ENCODE measurements at regions not wholly inside any gene's neighbourhood (a gene's known extent, or its start where the extent isn't known, plus 50 kb on each side); places are given as distances from the start of the nearest gene placed in this dataset.

DNA sequence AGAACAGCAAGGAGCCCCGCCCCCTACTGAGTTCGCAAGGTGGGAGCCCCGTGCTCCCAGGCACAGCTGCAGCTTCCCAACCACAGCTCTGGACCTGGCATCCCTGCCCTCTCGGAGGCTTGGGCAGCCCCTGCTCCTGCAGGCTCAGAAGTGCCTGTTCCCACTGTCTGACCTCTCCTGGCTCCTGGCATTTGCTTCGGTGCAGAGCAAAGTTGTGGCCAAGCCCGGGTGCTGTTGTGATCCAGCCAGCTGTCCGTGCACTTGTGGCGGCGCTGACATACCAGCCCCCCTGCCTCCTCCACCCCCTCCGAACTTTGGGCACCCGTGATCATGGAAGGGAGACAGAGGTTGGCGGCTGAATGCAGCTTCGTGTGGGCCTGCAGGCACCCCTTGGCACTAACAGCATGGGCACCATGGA is 1386.8 kb downstream of the PCDH9 start:
- H3K27me3 Mint-ChIP-seq = no peaks in the 10 kb centered on the region
- TF ChIP-seq, protein P1, sequence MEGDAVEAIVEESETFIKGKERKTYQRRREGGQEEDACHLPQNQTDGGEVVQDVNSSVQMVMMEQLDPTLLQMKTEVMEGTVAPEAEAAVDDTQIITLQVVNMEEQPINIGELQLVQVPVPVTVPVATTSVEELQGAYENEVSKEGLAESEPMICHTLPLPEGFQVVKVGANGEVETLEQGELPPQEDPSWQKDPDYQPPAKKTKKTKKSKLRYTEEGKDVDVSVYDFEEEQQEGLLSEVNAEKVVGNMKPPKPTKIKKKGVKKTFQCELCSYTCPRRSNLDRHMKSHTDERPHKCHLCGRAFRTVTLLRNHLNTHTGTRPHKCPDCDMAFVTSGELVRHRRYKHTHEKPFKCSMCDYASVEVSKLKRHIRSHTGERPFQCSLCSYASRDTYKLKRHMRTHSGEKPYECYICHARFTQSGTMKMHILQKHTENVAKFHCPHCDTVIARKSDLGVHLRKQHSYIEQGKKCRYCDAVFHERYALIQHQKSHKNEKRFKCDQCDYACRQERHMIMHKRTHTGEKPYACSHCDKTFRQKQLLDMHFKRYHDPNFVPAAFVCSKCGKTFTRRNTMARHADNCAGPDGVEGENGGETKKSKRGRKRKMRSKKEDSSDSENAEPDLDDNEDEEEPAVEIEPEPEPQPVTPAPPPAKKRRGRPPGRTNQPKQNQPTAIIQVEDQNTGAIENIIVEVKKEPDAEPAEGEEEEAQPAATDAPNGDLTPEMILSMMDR (IDR thresholded peaks at IDR 0.05) = no peak
- no peaks in the 10 kb centered on the region for H3K36me3 Mint-ChIP-seq (ENCODE audit: low read depth)
- no peaks in the 10 kb centered on the region for H3K4me1 Mint-ChIP-seq (ENCODE audit: low read depth)
- no peak overlapping the region for H3K27ac Mint-ChIP-seq
- DNase-seq (no peak), ATAC-seq (ENCODE audit: poor library complexity) (no peak)
- H3K9me3 Mint-ChIP-seq = peaks cover 12% of the 10 kb centered on the region
- intact Hi-C loops (cut with DNase I, micrococcal nuclease) = no loop called here
- Histone ChIP-seq H3K9me3 (ENCODE audit: control insufficient read depth in 1 of 2, insufficient read depth in 1 of 2, low read length in 2 of 2) (peaks cover 9 to 20% of the 10 kb centered on the region in 2 experiments), H3K27me3 (ENCODE audit: control insufficient read depth in 1 of 2, insufficient read depth in 2 of 2, low read length in 2 of 2) (no peaks in the 10 kb centered on the region), H3K36me3 (ENCODE audit: insufficient read depth, low read length) (no peaks in the 10 kb centered on the region), H3K27ac (ENCODE audit: low read depth in 1 of 2, low read length in 2 of 2) (no peak overlapping the region), H3K4me3 (ENCODE audit: low read length) (no peak overlapping the region), H3K4me1 (ENCODE audit: insufficient read depth, low read length) (no peaks in the 10 kb centered on the region)
- ChIA-PET POLR2A (no interaction called here), CTCF (no interaction called here)
- no peak overlapping the region for H3K4me3 Mint-ChIP-seq

DNA sequence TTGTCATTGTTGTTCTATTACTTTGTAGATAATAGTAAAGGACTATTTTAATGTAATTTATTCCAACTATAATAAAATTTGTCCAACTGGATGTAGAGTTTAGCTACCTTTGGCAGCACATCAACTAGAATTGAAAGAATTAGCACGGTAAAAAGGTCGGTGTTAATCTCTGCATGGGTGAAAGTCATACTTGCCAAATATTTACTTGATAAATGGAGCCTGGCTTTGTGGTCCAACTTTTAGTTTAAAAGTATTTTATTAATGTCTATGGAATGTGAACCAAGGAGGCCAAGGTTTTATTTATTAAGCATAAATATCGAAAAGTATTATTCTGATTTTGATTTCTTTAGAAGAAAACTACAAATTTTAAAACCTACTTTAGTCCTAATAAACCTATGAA is 1389.0 kb downstream of the PCDH9 start:
- POLR2A ChIA-PET = no interaction called here
- H3K4me3 ChIP-seq (ENCODE audit: low read length) = no peak overlapping the region
- CTCF ChIA-PET = no interaction called here
- no peaks in the 10 kb centered on the region for H3K27me3 ChIP-seq (ENCODE audit: control insufficient read depth in 1 of 2, insufficient read depth in 2 of 2, low read length in 2 of 2)
- H3K4me3 Mint-ChIP-seq = no peak overlapping the region
- DNase-seq (no peak), ATAC-seq (ENCODE audit: poor library complexity) (no peak)
- TF ChIP-seq, protein P1 (IDR thresholded peaks at IDR 0.05) = no peak
- H3K27me3 Mint-ChIP-seq = no peaks in the 10 kb centered on the region
- peaks cover 4 to 17% of the 10 kb centered on the region in 2 experiments for H3K9me3 ChIP-seq (ENCODE audit: control insufficient read depth in 1 of 2, insufficient read depth in 1 of 2, low read length in 2 of 2)
- H3K27ac ChIP-seq (ENCODE audit: low read depth in 1 of 2, low read length in 2 of 2) = no peak overlapping the region
- no peaks in the 10 kb centered on the region for H3K36me3 Mint-ChIP-seq (ENCODE audit: low read depth)
- H3K4me1 Mint-ChIP-seq (ENCODE audit: low read depth) = no peaks in the 10 kb centered on the region
- intact Hi-C loops (cut with DNase I, micrococcal nuclease) = no loop called here
- no peak overlapping the region for H3K27ac Mint-ChIP-seq
- H3K36me3 ChIP-seq (ENCODE audit: insufficient read depth, low read length) = no peaks in the 10 kb centered on the region
- H3K4me1 ChIP-seq (ENCODE audit: insufficient read depth, low read length) = no peaks in the 10 kb centered on the region
- peaks cover 9% of the 10 kb centered on the region for H3K9me3 Mint-ChIP-seq

DNA sequence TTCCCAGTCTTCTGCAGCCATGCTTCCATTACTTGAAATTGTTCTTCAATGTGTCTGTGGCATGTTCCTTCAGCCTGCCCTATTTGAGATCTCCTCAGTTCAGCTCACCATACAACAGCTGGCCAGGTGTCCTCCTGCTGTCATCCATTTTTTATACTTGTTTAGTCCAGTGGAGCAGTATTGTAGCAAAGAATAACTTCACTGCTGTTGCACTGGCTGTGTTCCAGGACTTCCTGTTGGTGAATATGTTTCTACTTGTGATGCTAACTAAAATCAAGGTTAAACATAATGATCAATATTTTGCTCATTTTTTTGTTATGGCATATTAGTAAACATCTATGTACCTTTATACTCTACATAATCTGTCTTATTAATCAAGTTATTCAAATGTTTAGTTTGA is 1394.1 kb downstream of the PCDH9 start:
- H3K36me3 Mint-ChIP-seq (ENCODE audit: low read depth) = no peaks in the 10 kb centered on the region
- Histone ChIP-seq H3K27ac (ENCODE audit: low read depth in 1 of 2, low read length in 2 of 2) (no peak overlapping the region), H3K4me1 (ENCODE audit: insufficient read depth, low read length) (no peaks in the 10 kb centered on the region), H3K36me3 (ENCODE audit: insufficient read depth, low read length) (no peaks in the 10 kb centered on the region), H3K27me3 (ENCODE audit: control insufficient read depth in 1 of 2, insufficient read depth in 2 of 2, low read length in 2 of 2) (no peaks in the 10 kb centered on the region), H3K9me3 (ENCODE audit: control insufficient read depth in 1 of 2, insufficient read depth in 1 of 2, low read length in 2 of 2) (peaks cover 0 to 3% of the 10 kb centered on the region in 2 experiments), H3K4me3 (ENCODE audit: low read length) (no peak overlapping the region)
- no peak overlapping the region for H3K27ac Mint-ChIP-seq
- POLR2A ChIA-PET = no interaction called here
- no peak overlapping the region for H3K4me3 Mint-ChIP-seq
- TF ChIP-seq, protein P1 (IDR thresholded peaks at IDR 0.05) = no peak
- no peak for DNase-seq
- H3K4me1 Mint-ChIP-seq (ENCODE audit: low read depth) = no peaks in the 10 kb centered on the region
- intact Hi-C loops (cut with DNase I, micrococcal nuclease) = no loop called here
- H3K9me3 Mint-ChIP-seq = peaks cover 3% of the 10 kb centered on the region
- CTCF ChIA-PET = no interaction called here
- H3K27me3 Mint-ChIP-seq = no peaks in the 10 kb centered on the region
- no peak for ATAC-seq (ENCODE audit: poor library complexity)
